GM18517 (cell line): ENCODE measurements at regions not wholly inside any gene's neighbourhood (a gene's known extent, or its start where the extent isn't known, plus 50 kb on each side); places are given as distances from the start of the nearest gene placed in this dataset.
"Not testable (repeated sequence)": the region's sequence is repeated elsewhere in the genome, so short reads cannot be mapped to it uniquely, and the experiment has no call there.

Experiments used
- ATAC-seq: cut with Tn5 transposase; IDR thresholded peaks from one replicate; pipeline ENCODE4 v1.9.1; 2021; ENCODE audit warnings: mild to moderate bottlenecking, moderate library complexity; ENCODE audit not compliant: unreplicated experiment

- no peak for ATAC-seq
Observed at GRCh38 chr13:57899096-57899495, 267.6 kb downstream of the PCDH17 start.

GRCh38 chr13:57909833-57910232, 278.3 kb downstream of the PCDH17 start:
- not testable (repeated sequence) for ATAC-seq

- ATAC-seq, result no peak
Observed at GRCh38 chr13:57918086-57918485, 286.5 kb downstream of the PCDH17 start.

- ATAC-seq, result no peak
Observed at GRCh38 chr13:57918913-57919312, 287.4 kb downstream of the PCDH17 start.

- ATAC-seq, result no peak
Observed at GRCh38 chr13:57925250-57925649, 293.7 kb downstream of the PCDH17 start.

GRCh38 chr13:57925751-57926150, 294.2 kb downstream of the PCDH17 start:
- no peak for ATAC-seq

- no peak for ATAC-seq
Observed at GRCh38 chr13:57932061-57932460, 300.5 kb downstream of the PCDH17 start.

GRCh38 chr13:57933606-57934005, 302.1 kb downstream of the PCDH17 start:
- ATAC-seq, result no peak

GRCh38 chr13:57935965-57936364, 304.4 kb downstream of the PCDH17 start:
- no peak for ATAC-seq

- peak; percentile 86 for ATAC-seq
Observed at GRCh38 chr13:57946361-57946760, 314.8 kb downstream of the PCDH17 start.

GRCh38 chr13:57948884-57949283, 317.3 kb downstream of the PCDH17 start:
- no peak for ATAC-seq

GRCh38 chr13:57969951-57970350, 338.4 kb downstream of the PCDH17 start:
- ATAC-seq, result no peak

- ATAC-seq, result no peak
Observed at GRCh38 chr13:57970404-57970803, 338.9 kb downstream of the PCDH17 start.

GRCh38 chr13:57982782-57983181, 351.2 kb downstream of the PCDH17 start:
- no peak for ATAC-seq

GRCh38 chr13:57988276-57988675, 356.7 kb downstream of the PCDH17 start:
- no peak for ATAC-seq

- ATAC-seq, result no peak
Observed at GRCh38 chr13:57991041-57991440, 359.5 kb downstream of the PCDH17 start.

- ATAC-seq, result no peak
Observed at GRCh38 chr13:57992416-57992815, 360.9 kb downstream of the PCDH17 start.

GRCh38 chr13:57996717-57997116, 365.2 kb downstream of the PCDH17 start:
- no peak for ATAC-seq

- no peak for ATAC-seq
Observed at GRCh38 chr13:58004751-58005150, 373.2 kb downstream of the PCDH17 start.

GRCh38 chr13:58018020-58018419, 386.5 kb downstream of the PCDH17 start:
- no peak for ATAC-seq

GRCh38 chr13:58018865-58019264, 387.3 kb downstream of the PCDH17 start:
- ATAC-seq, result no peak

GRCh38 chr13:58024103-58024502, 392.6 kb downstream of the PCDH17 start:
- no peak for ATAC-seq

- no peak for ATAC-seq
Observed at GRCh38 chr13:58025821-58026220, 394.3 kb downstream of the PCDH17 start.
